HEK293 (cell line): ENCODE measurements at regions not wholly inside any gene's neighbourhood (a gene's known extent, or its start where the extent isn't known, plus 50 kb on each side); places are given as distances from the start of the nearest gene placed in this dataset.

Experiments
- CTCF ChIP-seq: fragments of 450-650 bp; formaldehyde crosslinking; IDR thresholded peaks from 2 replicates; pipeline ENCODE4 v1.5.1; 2016; ENCODE audit warnings: missing biosample characterization, missing genetic modification characterization
- TRIM28 ChIP-seq: IDR thresholded peaks from 2 replicates; pipeline ENCODE4 v1.6.1; 2011; ENCODE audit warnings: low read length, control low read depth, borderline replicate concordance
- YY1 ChIP-seq: fragments of 450-650 bp; formaldehyde crosslinking; IDR thresholded peaks from 2 replicates; pipeline ENCODE4 v1.5.1; 2018; ENCODE audit warnings: missing biosample characterization, missing genetic modification characterization
- ZNF280C ChIP-seq: fragments of 450-650 bp; formaldehyde crosslinking; IDR thresholded peaks from 2 replicates; pipeline ENCODE4 v1.5.1; 2016; ENCODE audit warnings: missing biosample characterization, missing genetic modification characterization
- TF ChIP-seq, protein P1 (sequence below): fragments of 450-650 bp; formaldehyde crosslinking; IDR thresholded peaks from 2 replicates; pipeline ENCODE4 v1.5.1; 2016; ENCODE audit warnings: missing biosample characterization, missing genetic modification characterization

DNA sequence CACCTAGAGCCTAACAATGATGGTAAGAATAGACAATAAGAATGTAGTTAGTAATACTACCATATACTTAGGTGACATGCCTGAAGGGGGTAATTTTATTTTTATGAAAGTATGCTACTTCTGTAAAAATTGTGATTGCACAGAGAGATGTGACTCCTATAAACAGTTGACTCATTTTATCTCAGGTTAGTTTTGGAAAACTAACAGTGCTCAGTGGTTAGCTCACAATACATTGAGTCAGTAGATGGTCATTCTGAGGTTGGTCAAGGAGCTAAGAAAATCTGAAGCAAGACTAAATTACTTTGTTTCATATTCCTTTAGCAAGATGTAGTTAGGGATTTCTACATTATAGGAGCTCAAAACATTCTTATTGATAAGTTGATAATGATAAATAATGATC lies 271.0 kb downstream of the EDEM1 start:
- TF ChIP-seq, protein P1, sequence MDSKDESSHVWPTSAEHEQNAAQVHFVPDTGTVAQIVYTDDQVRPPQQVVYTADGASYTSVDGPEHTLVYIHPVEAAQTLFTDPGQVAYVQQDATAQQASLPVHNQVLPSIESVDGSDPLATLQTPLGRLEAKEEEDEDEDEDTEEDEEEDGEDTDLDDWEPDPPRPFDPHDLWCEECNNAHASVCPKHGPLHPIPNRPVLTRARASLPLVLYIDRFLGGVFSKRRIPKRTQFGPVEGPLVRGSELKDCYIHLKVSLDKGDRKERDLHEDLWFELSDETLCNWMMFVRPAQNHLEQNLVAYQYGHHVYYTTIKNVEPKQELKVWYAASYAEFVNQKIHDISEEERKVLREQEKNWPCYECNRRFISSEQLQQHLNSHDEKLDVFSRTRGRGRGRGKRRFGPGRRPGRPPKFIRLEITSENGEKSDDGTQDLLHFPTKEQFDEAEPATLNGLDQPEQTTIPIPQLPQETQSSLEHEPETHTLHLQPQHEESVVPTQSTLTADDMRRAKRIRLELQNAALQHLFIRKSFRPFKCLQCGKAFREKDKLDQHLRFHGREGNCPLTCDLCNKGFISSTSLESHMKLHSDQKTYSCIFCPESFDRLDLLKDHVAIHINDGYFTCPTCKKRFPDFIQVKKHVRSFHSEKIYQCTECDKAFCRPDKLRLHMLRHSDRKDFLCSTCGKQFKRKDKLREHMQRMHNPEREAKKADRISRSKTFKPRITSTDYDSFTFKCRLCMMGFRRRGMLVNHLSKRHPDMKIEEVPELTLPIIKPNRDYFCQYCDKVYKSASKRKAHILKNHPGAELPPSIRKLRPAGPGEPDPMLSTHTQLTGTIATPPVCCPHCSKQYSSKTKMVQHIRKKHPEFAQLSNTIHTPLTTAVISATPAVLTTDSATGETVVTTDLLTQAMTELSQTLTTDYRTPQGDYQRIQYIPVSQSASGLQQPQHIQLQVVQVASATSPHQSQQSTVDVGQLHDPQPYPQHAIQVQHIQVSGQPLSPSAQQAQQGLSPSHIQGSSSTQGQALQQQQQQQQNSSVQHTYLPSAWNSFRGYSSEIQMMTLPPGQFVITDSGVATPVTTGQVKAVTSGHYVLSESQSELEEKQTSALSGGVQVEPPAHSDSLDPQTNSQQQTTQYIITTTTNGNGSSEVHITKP: no peak
- TF ChIP-seq CTCF (tag by site-specific recombination) (no peak), ZNF280C (tag by site-specific recombination) (no peak), YY1 (tag by site-specific recombination) (no peak), TRIM28 (no peak)
